ENCODE measurements at regions not wholly inside any gene's neighbourhood (a gene's known extent, or its start where the extent isn't known, plus 50 kb on each side); places are given as distances from the start of the nearest gene placed in this dataset.

- TF ChIP-seq CTCF (IDR thresholded peaks at IDR 0.05; ENCODE audit: poor library complexity, severe bottlenecking) (no peak), TAF1 (IDR thresholded peaks at IDR 0.05; ENCODE audit: low read depth) (no peak)
These were observed 101.5 kb downstream of the VAPA start for GRCh38 chr18:10015288-10015701.
